ENCODE measurements at regions not wholly inside any gene's neighbourhood (a gene's known extent, or its start where the extent isn't known, plus 50 kb on each side); places are given as distances from the start of the nearest gene placed in this dataset.
A peak's percentile ranks its signal among the peaks of the same experiment; 100 is the strongest.

- no peak overlapping the region for H3K27ac ChIP-seq
- no peak overlapping the region for H3K9ac ChIP-seq
- H3K36me3 ChIP-seq: no peaks in the 10 kb centered on the region
- no peaks in the 10 kb centered on the region for H3K9me3 ChIP-seq
- H3K27me3 ChIP-seq: no peaks in the 10 kb centered on the region
- H3K4me3 ChIP-seq: no peak overlapping the region
- no peak overlapping the region for H3K4me2 ChIP-seq
- TF ChIP-seq Cebpa-rat (IDR thresholded peaks at IDR 0.05): no peak
- H3K4me1 ChIP-seq: peaks cover 76% of the 10 kb centered on the region
- no peaks in the 10 kb centered on the region for H4K20me1 ChIP-seq
Measured at GRCh38 chr2:458425-458815, 170.5 kb upstream of the ALKAL2 start.

GRCh38 chr2:457792-458424, 170.0 kb upstream of the ALKAL2 start:
- Histone ChIP-seq H4K20me1 (no peaks in the 10 kb centered on the region), H3K27ac (no peak overlapping the region), H3K9ac (no peak overlapping the region), H3K9me3 (no peaks in the 10 kb centered on the region), H3K4me2 (no peak overlapping the region), H3K4me1 (peaks cover 81% of the 10 kb centered on the region), H3K36me3 (no peaks in the 10 kb centered on the region), H3K4me3 (no peak overlapping the region), H3K27me3 (no peaks in the 10 kb centered on the region)
- TF ChIP-seq Cebpa-rat (IDR thresholded peaks at IDR 0.05): no peak

- Histone ChIP-seq H3K36me3 (no peaks in the 10 kb centered on the region), H3K4me2 (peak overlapping the region; percentile 7; the same call in 1 of the 2 replicates), H3K9me3 (no peaks in the 10 kb centered on the region), H3K4me3 (no peak overlapping the region), H4K20me1 (no peaks in the 10 kb centered on the region), H3K4me1 (peaks cover 82% of the 10 kb centered on the region), H3K27me3 (no peaks in the 10 kb centered on the region), H3K27ac (no peak overlapping the region), H3K9ac (no peak overlapping the region)
- TF ChIP-seq Cebpa-rat (IDR thresholded peaks at IDR 0.05): no peak
Measured at GRCh38 chr2:457262-457661, 169.4 kb upstream of the ALKAL2 start.

GRCh38 chr2:455913-456312, 168.0 kb upstream of the ALKAL2 start:
- no peak for TF ChIP-seq Cebpa-rat (IDR thresholded peaks at IDR 0.05)
- no peak overlapping the region for H3K27ac ChIP-seq
- peaks cover 68% of the 10 kb centered on the region for H3K4me1 ChIP-seq

GRCh38 chr2:455015-455705, 167.3 kb upstream of the ALKAL2 start:
- TF ChIP-seq Cebpa-rat (IDR thresholded peaks at IDR 0.05): no peak
- Histone ChIP-seq H3K36me3 (no peaks in the 10 kb centered on the region), H3K9me3 (no peaks in the 10 kb centered on the region), H3K4me1 (peaks cover 61% of the 10 kb centered on the region), H3K9ac (no peak overlapping the region), H4K20me1 (no peaks in the 10 kb centered on the region), H3K27ac (no peak overlapping the region), H3K4me2 (peak overlapping the region; percentile 63), H3K4me3 (no peak overlapping the region), H3K27me3 (no peaks in the 10 kb centered on the region)

More at GRCh38 chr2:455913-456312, 168.0 kb upstream of the ALKAL2 start:
- Histone ChIP-seq H3K4me3 (no peak overlapping the region), H3K36me3 (no peaks in the 10 kb centered on the region), H3K9me3 (no peaks in the 10 kb centered on the region), H4K20me1 (no peaks in the 10 kb centered on the region), H3K27me3 (no peaks in the 10 kb centered on the region), H3K4me2 (no peak overlapping the region), H3K9ac (no peak overlapping the region)

DNA sequence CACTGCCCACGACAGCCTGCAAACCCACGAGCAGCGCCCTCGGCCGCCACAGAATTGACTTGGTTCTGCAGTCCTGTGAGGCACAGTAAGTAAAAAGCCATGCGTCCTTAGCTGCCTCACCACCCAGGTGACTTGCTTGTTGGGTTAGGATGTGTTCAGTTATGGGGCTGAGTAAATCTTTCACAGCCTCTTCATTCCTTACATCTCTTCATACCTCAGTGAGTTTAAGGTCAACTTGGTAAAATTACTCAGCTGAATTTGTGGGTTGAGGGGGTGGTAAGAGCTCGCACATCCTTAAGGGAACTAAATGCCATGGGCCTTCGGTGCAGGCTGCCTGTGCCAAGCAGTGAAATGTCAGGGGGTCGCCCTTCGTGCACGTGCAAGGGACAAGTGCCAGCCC, 165.2 kb upstream of the ALKAL2 start:
- no peak for TF ChIP-seq Cebpa-rat (IDR thresholded peaks at IDR 0.05)
- no peaks in the 10 kb centered on the region for H3K36me3 ChIP-seq
- peaks cover 52% of the 10 kb centered on the region for H3K4me1 ChIP-seq
- H4K20me1 ChIP-seq: no peaks in the 10 kb centered on the region
- peak overlapping the region; percentile 17; the same call in 1 of the 2 replicates for H3K4me2 ChIP-seq
- no peak overlapping the region for H3K27ac ChIP-seq
- no peak overlapping the region for H3K4me3 ChIP-seq
- no peak overlapping the region for H3K9ac ChIP-seq
- no peaks in the 10 kb centered on the region for H3K9me3 ChIP-seq
- H3K27me3 ChIP-seq: no peaks in the 10 kb centered on the region

DNA sequence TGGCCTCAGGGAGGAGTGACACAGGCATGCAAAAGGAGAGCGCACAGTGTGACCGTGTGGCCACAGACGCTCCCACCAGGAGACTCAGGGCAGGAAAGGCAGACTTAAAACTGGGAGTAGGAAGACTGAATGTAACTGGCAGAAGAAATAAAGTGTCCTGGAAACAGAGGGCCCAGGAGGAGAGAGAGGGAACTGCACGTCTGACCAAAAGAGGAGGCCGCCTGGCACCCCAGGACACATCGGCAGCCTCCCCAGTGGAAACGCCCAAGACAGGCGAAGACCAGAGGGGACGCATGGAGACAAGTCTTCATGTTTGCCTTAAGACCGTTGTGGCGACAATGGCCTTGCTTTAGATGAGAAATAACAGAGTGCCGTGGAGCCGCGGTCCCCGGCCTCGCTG, 163.6 kb upstream of the ALKAL2 start:
- Histone ChIP-seq H3K9me3 (no peaks in the 10 kb centered on the region), H3K27me3 (no peaks in the 10 kb centered on the region), H3K9ac (no peak overlapping the region), H3K4me1 (peaks cover 56% of the 10 kb centered on the region), H3K4me2 (no peak overlapping the region), H3K36me3 (no peaks in the 10 kb centered on the region), H3K27ac (no peak overlapping the region), H4K20me1 (no peaks in the 10 kb centered on the region), H3K4me3 (no peak overlapping the region)
- no peak for TF ChIP-seq Cebpa-rat (IDR thresholded peaks at IDR 0.05)

DNA sequence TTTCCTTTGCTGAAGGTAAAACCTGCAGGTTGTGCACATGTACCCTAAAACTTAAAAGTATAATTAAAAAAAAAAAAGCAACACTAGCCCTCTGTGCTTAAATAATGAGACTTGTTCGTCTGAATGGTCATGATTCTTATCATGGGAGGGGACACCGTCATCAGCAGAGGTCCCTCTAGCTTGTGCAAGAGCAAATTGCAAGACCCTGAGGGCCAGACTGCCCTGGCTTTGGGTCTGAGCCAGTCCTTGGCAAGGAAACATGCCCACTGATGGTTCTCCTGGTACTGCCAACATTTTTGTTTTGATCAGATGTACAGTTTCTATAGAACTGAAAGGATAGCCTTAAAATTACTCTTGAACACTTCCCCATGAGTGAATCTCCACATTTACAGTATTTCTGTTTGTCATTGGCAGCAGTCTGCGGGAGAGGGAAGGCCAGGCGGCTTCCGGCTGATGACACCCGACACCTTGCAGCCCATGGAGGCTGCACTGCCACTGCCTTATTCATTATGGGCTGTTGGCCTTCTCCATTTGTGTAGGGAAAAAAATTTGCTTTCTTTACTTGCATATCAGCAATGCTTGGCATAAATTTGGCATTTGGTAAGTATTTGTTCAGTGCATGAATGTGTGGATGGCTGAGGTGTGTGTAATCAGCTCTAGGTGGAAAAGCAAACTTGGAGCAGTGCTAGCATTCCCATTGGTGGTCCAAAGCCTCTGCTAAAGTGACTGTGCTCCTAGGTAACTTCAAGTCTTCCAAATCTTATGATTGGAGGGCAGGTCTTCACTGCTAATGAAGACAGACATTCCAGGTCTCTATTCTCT, 161.6 kb upstream of the ALKAL2 start:
- no peaks in the 10 kb centered on the region for H3K36me3 ChIP-seq
- no peak overlapping the region for H3K9ac ChIP-seq
- H4K20me1 ChIP-seq: no peaks in the 10 kb centered on the region
- H3K27ac ChIP-seq: no peak overlapping the region
- no peaks in the 10 kb centered on the region for H3K9me3 ChIP-seq
- peaks cover 60% of the 10 kb centered on the region for H3K4me1 ChIP-seq
- no peaks in the 10 kb centered on the region for H3K27me3 ChIP-seq
- TF ChIP-seq Cebpa-rat (IDR thresholded peaks at IDR 0.05): no peak
- H3K4me2 ChIP-seq: no peak overlapping the region
- no peak overlapping the region for H3K4me3 ChIP-seq

DNA sequence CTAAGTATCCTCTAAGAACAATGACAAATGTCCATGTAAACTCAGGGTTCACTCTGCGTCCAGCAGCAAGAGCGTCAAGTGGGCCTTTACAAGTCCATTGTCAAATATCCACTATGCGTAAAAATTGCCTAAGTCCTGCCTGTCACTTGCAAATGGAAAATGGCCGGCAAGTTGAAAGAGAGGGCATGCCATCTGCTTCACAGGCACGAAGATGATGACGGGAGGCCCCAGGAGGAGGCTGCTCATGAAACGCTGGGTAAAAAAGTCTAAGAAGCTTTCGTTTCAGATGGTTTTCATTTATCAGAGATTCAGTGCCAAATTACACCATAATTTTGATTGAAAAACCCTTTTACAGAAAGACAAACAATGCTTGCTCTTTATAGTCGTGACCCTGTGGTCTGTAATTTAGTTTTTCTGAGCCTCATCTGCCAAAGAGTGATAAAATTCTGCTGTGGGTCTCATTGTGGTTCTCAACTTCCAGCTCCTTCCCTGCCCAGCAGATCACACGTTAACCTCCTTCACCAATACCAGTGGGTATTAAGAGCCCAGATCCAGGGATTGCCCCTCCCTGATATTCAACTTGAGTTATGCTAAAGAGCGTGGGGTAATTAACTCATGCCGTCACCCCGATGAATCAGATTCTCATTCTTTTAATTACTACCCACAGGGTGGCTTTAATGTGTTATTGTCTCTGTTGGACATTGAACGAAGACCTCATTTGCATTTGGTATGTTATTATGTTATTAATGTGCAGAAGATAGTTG, 160.2 kb upstream of the ALKAL2 start:
- no peak overlapping the region for H3K4me3 ChIP-seq
- H3K27me3 ChIP-seq: no peaks in the 10 kb centered on the region
- no peak for TF ChIP-seq Cebpa-rat (IDR thresholded peaks at IDR 0.05)
- no peaks in the 10 kb centered on the region for H3K36me3 ChIP-seq
- H3K4me1 ChIP-seq: peaks cover 63% of the 10 kb centered on the region
- peak overlapping the region; percentile 83 for H3K27ac ChIP-seq
- peak overlapping the region; percentile 60 for H3K9ac ChIP-seq
- no peaks in the 10 kb centered on the region for H3K9me3 ChIP-seq
- peak overlapping the region; percentile 86 for H3K4me2 ChIP-seq
- H4K20me1 ChIP-seq: no peaks in the 10 kb centered on the region
